HEK293T (cell line): ENCODE measurements at regions not wholly inside any gene's neighbourhood (a gene's known extent, or its start where the extent isn't known, plus 50 kb on each side); places are given as distances from the start of the nearest gene placed in this dataset.

Experiments used
- ARNT ChIP-seq: fragments of 450-650 bp; IDR thresholded peaks from 2 replicates; pipeline ENCODE4 v1.6.1; 2017; ENCODE audit warnings: mild to moderate bottlenecking
- BHLHE40 ChIP-seq: fragments of 450-650 bp; IDR thresholded peaks from 2 replicates; pipeline ENCODE4 v1.6.1; 2016; ENCODE audit warnings: mild to moderate bottlenecking, moderate library complexity, borderline replicate concordance
- FOXK2 ChIP-seq: fragments of 450-650 bp; IDR thresholded peaks from 2 replicates; pipeline ENCODE4 v1.6.1; 2016; ENCODE audit warnings: mild to moderate bottlenecking
- FOXM1 ChIP-seq: fragments of 450-650 bp; IDR thresholded peaks from 2 replicates; pipeline ENCODE4 v1.6.1; 2017; ENCODE audit warnings: mild to moderate bottlenecking, borderline replicate concordance
- HDGF ChIP-seq: fragments of 450-650 bp; IDR thresholded peaks from 2 replicates; pipeline ENCODE4 v1.6.1; 2017; ENCODE audit warnings: antibody characterized with exemption, borderline replicate concordance
- NFRKB ChIP-seq: fragments of 450-650 bp; IDR thresholded peaks from 2 replicates; pipeline ENCODE4 v1.6.1; 2016; ENCODE audit warnings: mild to moderate bottlenecking, moderate library complexity
- PKNOX1 ChIP-seq: fragments of 450-650 bp; IDR thresholded peaks from 2 replicates; pipeline ENCODE4 v1.6.1; 2016
- SUZ12 ChIP-seq: fragments of 450-650 bp; IDR thresholded peaks from 2 replicates; pipeline ENCODE4 v1.6.1; 2016; ENCODE audit warnings: mild to moderate bottlenecking

- TF ChIP-seq ARNT (no peak), FOXK2 (no peak), PKNOX1 (no peak), SUZ12 (no peak), NFRKB (no peak), FOXM1 (no peak), HDGF (no peak), BHLHE40 (no peak)
Observed at GRCh38 chr12:94909663-94910062, 93.8 kb downstream of the NDUFA12 start.
